VCaP (cell line): ENCODE measurements at regions not wholly inside any gene's neighbourhood (a gene's known extent, or its start where the extent isn't known, plus 50 kb on each side); places are given as distances from the start of the nearest gene placed in this dataset.

ENCODE experiments used
- H3K27ac ChIP-seq: fragments of 450-650 bp; 2 replicates; pipeline ENCODE4 v1.5.1; 2017
- CTCF ChIP-seq: fragments of 450-650 bp; conservative IDR thresholded peaks from 2 replicates; pipeline ENCODE4 v1.5.1; 2017; ENCODE audit warnings: mild to moderate bottlenecking, moderate library complexity

GRCh38 chr5:5813441-5813840 is 391.0 kb downstream of the ICE1 start:
- no peak for TF ChIP-seq CTCF
- no peak overlapping the region for H3K27ac ChIP-seq

- no peak for TF ChIP-seq CTCF
- H3K27ac ChIP-seq: no peak overlapping the region
Measured at GRCh38 chr5:5810461-5810860, 388.0 kb downstream of the ICE1 start.

GRCh38 chr5:5805916-5806315 is 383.4 kb downstream of the ICE1 start:
- TF ChIP-seq CTCF: no peak
- H3K27ac ChIP-seq: no peak overlapping the region

GRCh38 chr5:5804478-5805233 is 382.2 kb downstream of the ICE1 start:
- no peak for TF ChIP-seq CTCF
- no peak overlapping the region for H3K27ac ChIP-seq

GRCh38 chr5:5800801-5801761 is 378.6 kb downstream of the ICE1 start:
- TF ChIP-seq CTCF: no peak
- no peak overlapping the region for H3K27ac ChIP-seq

- H3K27ac ChIP-seq: no peak overlapping the region
- no peak for TF ChIP-seq CTCF
Measured at GRCh38 chr5:5799826-5800225, 377.3 kb downstream of the ICE1 start.

- TF ChIP-seq CTCF: no peak
- no peak overlapping the region for H3K27ac ChIP-seq
Measured at GRCh38 chr5:5799229-5799628, 376.8 kb downstream of the ICE1 start.
